ENCODE measurements at regions not wholly inside any gene's neighbourhood (a gene's known extent, or its start where the extent isn't known, plus 50 kb on each side); places are given as distances from the start of the nearest gene placed in this dataset.

DNA sequence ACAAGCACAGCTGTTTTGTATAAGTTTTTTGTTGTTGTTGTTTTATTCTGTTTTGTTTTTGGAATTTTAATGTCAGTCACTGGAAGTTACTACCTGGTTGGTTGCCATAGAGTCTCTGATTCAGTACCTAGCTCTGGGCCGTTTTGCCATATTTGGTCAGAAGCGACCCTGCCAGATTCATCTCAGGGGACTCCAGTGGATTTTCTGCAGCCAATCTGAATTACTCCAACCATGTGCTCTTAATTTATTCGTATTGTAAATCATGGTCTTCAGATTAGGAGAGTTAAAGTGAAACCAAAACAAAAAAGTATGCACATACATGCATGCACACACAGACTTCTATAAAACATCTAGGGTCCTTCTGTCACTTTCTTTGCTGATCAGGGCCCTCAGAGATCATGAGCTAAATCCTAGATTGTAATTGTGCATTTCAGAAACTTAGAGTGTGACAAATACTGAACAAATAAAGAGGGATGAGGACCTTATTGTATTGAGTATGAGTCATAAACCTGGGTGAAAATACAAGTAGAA, 317.4 kb upstream of the UBE2E3 start:
- TF ChIP-seq CTCF (IDR thresholded peaks at IDR 0.05) (no peak), POLR2A (IDR thresholded peaks at IDR 0.05) (no peak)
